ENCODE measurements at regions not wholly inside any gene's neighbourhood (a gene's known extent, or its start where the extent isn't known, plus 50 kb on each side); places are given as distances from the start of the nearest gene placed in this dataset.

GRCh38 chr4:132818091-132818490 lies 331.0 kb upstream of the PCDH10 start:
- no peak overlapping the region for H3K4me2 ChIP-seq (ENCODE audit: low read length)
- CTCF ChIA-PET = no interaction called here
- no peak for ATAC-seq

GRCh38 chr4:132823419-132823818 lies 325.7 kb upstream of the PCDH10 start:
- no peaks in the 10 kb centered on the region for H3K36me3 ChIP-seq (ENCODE audit: control insufficient read depth in 1 of 2, insufficient read depth in 2 of 2, low read length in 2 of 2)
- ATAC-seq (no peak), DNase-seq (ENCODE audit: low read depth, low spot score) (no peak)
- TF ChIP-seq JUND (IDR thresholded peaks at IDR 0.05) (no peak), CTCF (IDR thresholded peaks at IDR 0.05 in 2 of 3, conservative IDR thresholded peaks at IDR 0.05 in 1 of 3; ENCODE audit: borderline replicate concordance in 1 of 3, insufficient read depth in 1 of 3, low read depth in 2 of 3, low read length in 2 of 3) (no peak), RAD21 (IDR thresholded peaks at IDR 0.05; ENCODE audit: low read depth) (no peak), ZFX (IDR thresholded peaks at IDR 0.05) (no peak), YY1 (IDR thresholded peaks at IDR 0.05; ENCODE audit: extremely low read depth, insufficient replicate concordance, low read depth, low read length) (no peak), EZH2phosphoT487 (IDR thresholded peaks at IDR 0.05; ENCODE audit: borderline replicate concordance) (no peak), SIN3A (IDR thresholded peaks at IDR 0.05; ENCODE audit: low read depth) (no peak), CEBPB (IDR thresholded peaks at IDR 0.05; ENCODE audit: low read depth) (no peak), ATF3 (IDR thresholded peaks at IDR 0.05) (no peak), TCF7L2 (IDR thresholded peaks at IDR 0.05; ENCODE audit: borderline replicate concordance, extremely low read depth, insufficient read depth, insufficient read length) (no peak), POLR2AphosphoS5 (IDR thresholded peaks at IDR 0.05; ENCODE audit: low read depth, low read length) (no peak), CBX3 (IDR thresholded peaks at IDR 0.05; ENCODE audit: low read depth) (no peak)
- BruUV-seq (replicated peaks) = no TSS peak
- CTCF ChIA-PET = no interaction called here
- no peaks in the 10 kb centered on the region for H3K27me3 ChIP-seq (ENCODE audit: insufficient read depth, low read length)
- H3K79me2 ChIP-seq (ENCODE audit: insufficient read depth, low read length) = no peaks in the 10 kb centered on the region
- H2AFZ ChIP-seq (ENCODE audit: low read depth, low read length, poor library complexity, severe bottlenecking) = no peak overlapping the region
- no peaks in the 10 kb centered on the region; the same call in 1 of the 2 replicates for H3K9me2 ChIP-seq (ENCODE audit: insufficient read depth)
- no peaks in the 10 kb centered on the region for H4K20me1 ChIP-seq (ENCODE audit: insufficient read depth)
- POLR2A ChIA-PET = no interaction called here
- no peaks in the 10 kb centered on the region for H3K4me1 ChIP-seq (ENCODE audit: control insufficient read depth in 1 of 2, insufficient read depth in 2 of 2, low read length in 2 of 2)
- H3K9me3 ChIP-seq (ENCODE audit: control insufficient read depth in 1 of 2, insufficient read depth in 1 of 2, low read depth in 1 of 2, low read length in 2 of 2) = no peaks in the 10 kb centered on the region
- H3K9ac ChIP-seq (ENCODE audit: low read length) = no peak overlapping the region
- no peak overlapping the region for H3K27ac ChIP-seq (ENCODE audit: low read depth, low read length)
- H3K4me2 ChIP-seq (ENCODE audit: low read length) = no peak overlapping the region
- intact Hi-C loops (cut with micrococcal nuclease) = no loop called here
- H3K4me3 ChIP-seq (replicated peaks in 1 of 2; ENCODE audit: low read depth in 1 of 2, low read length in 2 of 2) = no peak overlapping the region
- RAD21 ChIA-PET (ENCODE audit: low non-redundant PET in 1 of 2, low total read pairs in 2 of 2, uncharacterized antibody in 2 of 2, unreplicated experiment in 2 of 2) = no interaction called here

More at GRCh38 chr4:132818091-132818490, 331.0 kb upstream of the PCDH10 start:
- Histone ChIP-seq H3K9ac (ENCODE audit: low read length) (no peak overlapping the region), H4K20me1 (ENCODE audit: insufficient read depth) (no peaks in the 10 kb centered on the region), H3K9me2 (ENCODE audit: insufficient read depth) (no peaks in the 10 kb centered on the region; the same call in 1 of the 2 replicates), H3K79me2 (ENCODE audit: insufficient read depth, low read length) (no peaks in the 10 kb centered on the region), H3K27ac (ENCODE audit: low read depth, low read length) (no peak overlapping the region), H3K27me3 (ENCODE audit: insufficient read depth, low read length) (no peaks in the 10 kb centered on the region), H3K9me3 (ENCODE audit: control insufficient read depth in 1 of 2, insufficient read depth in 1 of 2, low read depth in 1 of 2, low read length in 2 of 2) (no peaks in the 10 kb centered on the region), H3K4me1 (ENCODE audit: control insufficient read depth in 1 of 2, insufficient read depth in 2 of 2, low read length in 2 of 2) (no peaks in the 10 kb centered on the region), H3K4me3 (replicated peaks in 1 of 2; ENCODE audit: low read depth in 1 of 2, low read length in 2 of 2) (no peak overlapping the region), H2AFZ (ENCODE audit: low read depth, low read length, poor library complexity, severe bottlenecking) (no peak overlapping the region), H3K36me3 (ENCODE audit: control insufficient read depth in 1 of 2, insufficient read depth in 2 of 2, low read length in 2 of 2) (no peaks in the 10 kb centered on the region)
- POLR2A ChIA-PET = no interaction called here
- no peak for TF ChIP-seq CBX3 (IDR thresholded peaks at IDR 0.05; ENCODE audit: low read depth)
- TF ChIP-seq CTCF (IDR thresholded peaks at IDR 0.05 in 2 of 3, conservative IDR thresholded peaks at IDR 0.05 in 1 of 3; ENCODE audit: borderline replicate concordance in 1 of 3, insufficient read depth in 1 of 3, low read depth in 2 of 3, low read length in 2 of 3) = peak in 1 of 3 experiments; percentile 31; a peak in 2 of 6 replicates
- no peak for TF ChIP-seq POLR2A (IDR thresholded peaks at IDR 0.05; ENCODE audit: borderline replicate concordance, extremely low read depth, insufficient read depth, insufficient read length)
- intact Hi-C loops (cut with micrococcal nuclease) = no loop called here
- no TSS peak for BruUV-seq (replicated peaks)
- no peak for DNase-seq (ENCODE audit: low read depth, low spot score)
- RAD21 ChIA-PET (ENCODE audit: low non-redundant PET in 1 of 2, low total read pairs in 2 of 2, uncharacterized antibody in 2 of 2, unreplicated experiment in 2 of 2) = no interaction called here
